ENCODE measurements at regions not wholly inside any gene's neighbourhood (a gene's known extent, or its start where the extent isn't known, plus 50 kb on each side); places are given as distances from the start of the nearest gene placed in this dataset.

GRCh38 chr4:156193800-156194199 is 240.1 kb upstream of the CTSO start:
- Histone ChIP-seq H2AFZ (ENCODE audit: low read depth, low read length) (no peak overlapping the region), H3K27me3 (ENCODE audit: control insufficient read depth in 2 of 2, insufficient read depth in 2 of 2, low read length in 2 of 2) (no peaks in the 10 kb centered on the region), H3K9me1 (replicated peaks; ENCODE audit: control insufficient read depth, extremely low read depth, insufficient read depth, low read length) (no peaks in the 10 kb centered on the region), H3K4me3 (replicated peaks in 1 of 3; ENCODE audit: insufficient read depth in 1 of 3, low read depth in 1 of 3, low read length in 3 of 3) (no peak overlapping the region), H3K27ac (ENCODE audit: insufficient read depth, low read depth, low read length) (no peak overlapping the region), H3K4me1 (ENCODE audit: control insufficient read depth, extremely low read depth, insufficient read depth, low read length) (no peaks in the 10 kb centered on the region), H3K79me2 (ENCODE audit: control insufficient read depth, insufficient read depth, low read length) (no peaks in the 10 kb centered on the region), H3K9me3 (replicated peaks; ENCODE audit: control insufficient read depth, insufficient read depth, low read length) (no peaks in the 10 kb centered on the region), H3K36me3 (ENCODE audit: control insufficient read depth in 2 of 2, extremely low read depth in 1 of 2, insufficient read depth in 2 of 2, low read length in 2 of 2) (no peaks in the 10 kb centered on the region), H3K4me2 (ENCODE audit: insufficient read depth, low read length) (no peak overlapping the region), H3K9ac (replicated peaks; ENCODE audit: extremely low read depth, insufficient read depth, low read length) (no peak overlapping the region), H4K20me1 (replicated peaks; ENCODE audit: control insufficient read depth, extremely low read depth, insufficient read depth, low read length) (no peaks in the 10 kb centered on the region)
- ChIA-PET CTCF (interaction anchor here (0.9 kb wide), 1 partner anchor 11 kb away, joined by 3 read pairs; no protein-coding TSS in a partner anchor), POLR2A (no interaction called here)
- no TSS peak for BruUV-seq (replicated peaks)
- no peak for DNase-seq (ENCODE audit: low read depth, low spot score)
- no peak for TF ChIP-seq CTCF (IDR thresholded peaks at IDR 0.05; ENCODE audit: extremely low read depth in 1 of 2, insufficient read depth in 1 of 2, low read depth in 1 of 2, low read length in 2 of 2)
- TF ChIP-seq GATA2 (IDR thresholded peaks at IDR 0.05; ENCODE audit: insufficient read depth, insufficient read length, low read depth, low read length), result no peak
- no peak for TF ChIP-seq FOS (IDR thresholded peaks at IDR 0.05; ENCODE audit: borderline replicate concordance, insufficient read depth, low read length)
- TF ChIP-seq EZH2 (IDR thresholded peaks at IDR 0.05; ENCODE audit: borderline replicate concordance, low read depth, low read length, severe bottlenecking), result no peak
- no peak for TF ChIP-seq JUN (IDR thresholded peaks at IDR 0.05; ENCODE audit: borderline replicate concordance, insufficient read depth, insufficient read length, low read depth)
- TF ChIP-seq MYC (IDR thresholded peaks at IDR 0.05; ENCODE audit: low read depth, low read length), result no peak
- TF ChIP-seq MAX (IDR thresholded peaks at IDR 0.05; ENCODE audit: insufficient read depth, insufficient read length), result no peak
- TF ChIP-seq POLR2AphosphoS5 (IDR thresholded peaks at IDR 0.05; ENCODE audit: insufficient read depth, low read depth, low read length), result no peak
- no peak for TF ChIP-seq POLR2A (IDR thresholded peaks at IDR 0.05; ENCODE audit: low read depth, low read length)
- intact Hi-C loops (cut with micrococcal nuclease) (no loop called here), dilution Hi-C loops (cut with MboI; ENCODE audit: extremely low pct_ligation_motif_present, low sequenced_read_pairs) (no loop called here)
- FAIRE-seq, result no peak

Measured in endothelial cell of umbilical vein (primary cell).